PC-3 (cell line): ENCODE measurements at regions not wholly inside any gene's neighbourhood (a gene's known extent, or its start where the extent isn't known, plus 50 kb on each side); places are given as distances from the start of the nearest gene placed in this dataset.

Experiments
- ATAC-seq: fragments of 200-7000 bp; cut with Tn5 transposase; 2 replicates; pipeline ENCODE4 v1.9.1; 2020; ENCODE audit warnings: mild to moderate bottlenecking, moderate library complexity
- BruUV-seq: library from RNA; stranded (reverse); fragments of 400-500 nt; replicated peaks from 2 replicates; lab custom pipeline; 2021; lab: Mats Ljungman, UMichigan
- CTCF ChIA-PET: fragments of 300-600 bp; sonication (Branson Sonifier 250); formaldehyde crosslinking; loops from one replicate; lab custom pipeline; 2022; ENCODE audit warnings: antibody characterized with exemption; lab: Charles Lee
- POLR2A ChIA-PET: fragments of 300-600 bp; sonication (Branson Sonifier 250); formaldehyde crosslinking; loops from one replicate; lab custom pipeline; 2022; ENCODE audit warnings: antibody characterized with exemption; ENCODE audit not compliant: unreplicated experiment; lab: Charles Lee
- DNase-seq: peaks from one replicate; pipeline ENCODE4 v3.0.0-alpha.2; 2015
- H2AFZ ChIP-seq: fragments of 300-600 bp; sonication (generic); 2 replicates; pipeline ENCODE4 v1.6.0; 2016; ENCODE audit warnings: antibody characterized with exemption, low read length
- H3F3A ChIP-seq: fragments of 300-600 bp; sonication (generic); one replicate; pipeline ENCODE4 v1.6.0; 2017; ENCODE audit warnings: antibody characterized with exemption, low read length, control low read depth, mild to moderate bottlenecking; ENCODE audit not compliant: unreplicated experiment
- H3K27ac ChIP-seq: fragments of 300-600 bp; sonication (generic); 2 replicates; pipeline ENCODE4 v1.5.1; 2016; ENCODE audit warnings: mild to moderate bottlenecking, low read length
- H3K27me3 ChIP-seq: fragments of 300-600 bp; sonication (generic); 2 replicates; pipeline ENCODE4 v1.6.1; 2016; ENCODE audit warnings: low read length, mixed read lengths
- H3K36me3 ChIP-seq: fragments of 300-600 bp; sonication (generic); 2 replicates; pipeline ENCODE4 v1.6.1; 2016; ENCODE audit warnings: low read depth, mixed run types, low read length, mixed read lengths
- H3K4me1 ChIP-seq: fragments of 300-600 bp; sonication (generic); 2 replicates; pipeline ENCODE4 v1.5.1; 2016; ENCODE audit warnings: low read length; ENCODE audit not compliant: insufficient read depth
- H3K4me2 ChIP-seq: fragments of 300-600 bp; sonication (generic); 2 replicates; pipeline ENCODE4 v1.6.0; 2016; ENCODE audit warnings: low read length
- H3K4me3 ChIP-seq: fragments of 300-600 bp; sonication (generic); 2 replicates; pipeline ENCODE4 v1.5.1; 2016; ENCODE audit warnings: mild to moderate bottlenecking, low read length, mixed read lengths
- H3K79me2 ChIP-seq: fragments of 300-600 bp; sonication (generic); 2 replicates; pipeline ENCODE4 v1.6.1; 2017; ENCODE audit warnings: low read length, mixed read lengths
- H3K9ac ChIP-seq: fragments of 300-600 bp; sonication (generic); 2 replicates; pipeline ENCODE4 v1.6.0; 2016; ENCODE audit warnings: mild to moderate bottlenecking, low read length
- H3K9me2 ChIP-seq: fragments of 300-600 bp; sonication (generic); replicated peaks from 2 replicates; pipeline ENCODE4 v1.6.1; 2016; ENCODE audit warnings: mixed run types, low read length, mixed read lengths
- H3K9me3 ChIP-seq: fragments of 300-600 bp; sonication (generic); 2 replicates; pipeline ENCODE4 v1.6.1; 2016; ENCODE audit warnings: low read length, mixed read lengths
- H4K20me1 ChIP-seq: fragments of 300-600 bp; sonication (generic); 2 replicates; pipeline ENCODE4 v1.6.1; 2016; ENCODE audit warnings: low read length, mixed read lengths
- EZH2 ChIP-seq: fragments of 300-600 bp; sonication (generic); IDR thresholded peaks from one replicate; pipeline ENCODE4 v1.6.1; 2017; ENCODE audit warnings: antibody characterized with exemption, mild to moderate bottlenecking, low read length; ENCODE audit not compliant: unreplicated experiment
- EZH2phosphoT487 ChIP-seq: fragments of 300-600 bp; sonication (generic); IDR thresholded peaks from 2 replicates; pipeline ENCODE4 v1.6.1; 2018; ENCODE audit warnings: mild to moderate bottlenecking, antibody characterized with exemption, low read length, borderline replicate concordance
- intact Hi-C: fragments of 100-400 bp; cut with micrococcal nuclease; formaldehyde crosslinking; loops from 2 replicates; pipeline ENCODE4 v1.9.0; 2023
- TF ChIP-seq, protein P1 (sequence below): fragments of 300-600 bp; sonication (generic); conservative IDR thresholded peaks from 2 replicates; pipeline ENCODE4 v1.5.1; 2017; ENCODE audit warnings: antibody characterized with exemption, low read depth, mild to moderate bottlenecking, low read length

- Histone ChIP-seq H3K4me2 (peak overlapping the region; percentile 37), H3F3A (no peaks in the 10 kb centered on the region), H3K79me2 (no peaks in the 10 kb centered on the region), H3K9me2 (no peaks in the 10 kb centered on the region), H3K9ac (no peak overlapping the region; the same call in 1 of the 2 replicates), H3K9me3 (peaks cover 13% of the 10 kb centered on the region), H4K20me1 (no peaks in the 10 kb centered on the region), H3K27ac (peak overlapping the region; percentile 67), H3K27me3 (no peaks in the 10 kb centered on the region), H2AFZ (0 out of 2 replicates have a peak overlapping the region, but pooled peaks have one; percentile 61), H3K4me1 (peaks cover 13% of the 10 kb centered on the region), H3K36me3 (no peaks in the 10 kb centered on the region), H3K4me3 (no peak overlapping the region)
- ATAC-seq (no peak), DNase-seq (no peak)
- POLR2A ChIA-PET, result no interaction called here
- no TSS peak for BruUV-seq
- TF ChIP-seq, protein P1, sequence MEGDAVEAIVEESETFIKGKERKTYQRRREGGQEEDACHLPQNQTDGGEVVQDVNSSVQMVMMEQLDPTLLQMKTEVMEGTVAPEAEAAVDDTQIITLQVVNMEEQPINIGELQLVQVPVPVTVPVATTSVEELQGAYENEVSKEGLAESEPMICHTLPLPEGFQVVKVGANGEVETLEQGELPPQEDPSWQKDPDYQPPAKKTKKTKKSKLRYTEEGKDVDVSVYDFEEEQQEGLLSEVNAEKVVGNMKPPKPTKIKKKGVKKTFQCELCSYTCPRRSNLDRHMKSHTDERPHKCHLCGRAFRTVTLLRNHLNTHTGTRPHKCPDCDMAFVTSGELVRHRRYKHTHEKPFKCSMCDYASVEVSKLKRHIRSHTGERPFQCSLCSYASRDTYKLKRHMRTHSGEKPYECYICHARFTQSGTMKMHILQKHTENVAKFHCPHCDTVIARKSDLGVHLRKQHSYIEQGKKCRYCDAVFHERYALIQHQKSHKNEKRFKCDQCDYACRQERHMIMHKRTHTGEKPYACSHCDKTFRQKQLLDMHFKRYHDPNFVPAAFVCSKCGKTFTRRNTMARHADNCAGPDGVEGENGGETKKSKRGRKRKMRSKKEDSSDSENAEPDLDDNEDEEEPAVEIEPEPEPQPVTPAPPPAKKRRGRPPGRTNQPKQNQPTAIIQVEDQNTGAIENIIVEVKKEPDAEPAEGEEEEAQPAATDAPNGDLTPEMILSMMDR, result no peak
- intact Hi-C loops, result no loop called here
- CTCF ChIA-PET, result interaction anchor here (0.6 to 1.0 kb wide), 5 partner anchors 30 to 214 kb away, joined by 3 to 6 read pairs (median 3); no protein-coding TSS in a partner anchor
These were observed 59.6 kb downstream of the CAMK2N1 start for GRCh38 chr1:20426371-20426770.

- H3K4me3 ChIP-seq, result no peak overlapping the region
- no peaks in the 10 kb centered on the region for H4K20me1 ChIP-seq
- DNase-seq (no peak), ATAC-seq (no peak)
- no peaks in the 10 kb centered on the region for H3K27me3 ChIP-seq
- H3K9me2 ChIP-seq, result no peaks in the 10 kb centered on the region
- no peak overlapping the region for H2AFZ ChIP-seq
- H3K4me2 ChIP-seq, result no peak overlapping the region
- no peak overlapping the region for H3K9ac ChIP-seq
- peaks cover 13% of the 10 kb centered on the region for H3K4me1 ChIP-seq
- H3F3A ChIP-seq, result no peaks in the 10 kb centered on the region
- no peak for TF ChIP-seq EZH2phosphoT487
- TF ChIP-seq EZH2, result no peak
- TF ChIP-seq, protein P1, result no peak
- no peaks in the 10 kb centered on the region for H3K36me3 ChIP-seq
- POLR2A ChIA-PET, result no interaction called here
- BruUV-seq, result no TSS peak
- H3K79me2 ChIP-seq, result no peaks in the 10 kb centered on the region
- intact Hi-C loops, result no loop called here
- peaks cover 13% of the 10 kb centered on the region for H3K9me3 ChIP-seq
- no peak overlapping the region for H3K27ac ChIP-seq
- CTCF ChIA-PET, result interaction anchor here (0.6 kb wide), 1 partner anchor 29 kb away, joined by 3 read pairs; no protein-coding TSS in a partner anchor
These were observed 60.4 kb downstream of the CAMK2N1 start for GRCh38 chr1:20425622-20426021.

- H3F3A ChIP-seq, result no peaks in the 10 kb centered on the region
- no peaks in the 10 kb centered on the region for H4K20me1 ChIP-seq
- ChIA-PET CTCF (interaction anchor here (0.6 kb wide), 1 partner anchor 210 kb away, joined by 5 read pairs; no protein-coding TSS in a partner anchor), POLR2A (no interaction called here)
- H3K9ac ChIP-seq, result no peak overlapping the region
- DNase-seq (no peak), ATAC-seq (no peak)
- no peaks in the 10 kb centered on the region for H3K36me3 ChIP-seq
- no peak overlapping the region for H3K4me3 ChIP-seq
- H3K27me3 ChIP-seq, result no peaks in the 10 kb centered on the region
- intact Hi-C loops, result no loop called here
- no peak overlapping the region for H2AFZ ChIP-seq
- no peak overlapping the region for H3K4me2 ChIP-seq
- H3K9me3 ChIP-seq, result peaks cover 13% of the 10 kb centered on the region
- no peak overlapping the region for H3K27ac ChIP-seq
- peaks cover 13% of the 10 kb centered on the region for H3K4me1 ChIP-seq
- no peaks in the 10 kb centered on the region for H3K9me2 ChIP-seq
- BruUV-seq, result no TSS peak
- no peaks in the 10 kb centered on the region for H3K79me2 ChIP-seq
- no peak for TF ChIP-seq EZH2phosphoT487
These were observed 62.7 kb downstream of the CAMK2N1 start for GRCh38 chr1:20423169-20423795.
